GM23248 (cell line): ENCODE measurements at regions not wholly inside any gene's neighbourhood (a gene's known extent, or its start where the extent isn't known, plus 50 kb on each side); places are given as distances from the start of the nearest gene placed in this dataset.
A peak's percentile ranks its signal among the peaks of the same experiment; 100 is the strongest.

ENCODE experiments used
- DNase-seq: peaks from one replicate; pipeline ENCODE4 v3.0.0-alpha.2; 2015
- H2AFZ ChIP-seq: fragments of 200-600 bp; sonication (generic); 2 replicates; pipeline ENCODE4 v1.6.1; 2016; ENCODE audit warnings: antibody characterized with exemption
- H3F3A ChIP-seq: fragments of 200-600 bp; sonication (generic); 2 replicates; pipeline ENCODE4 v1.6.1; 2016; ENCODE audit warnings: mild to moderate bottlenecking, antibody characterized with exemption, mixed run types; ENCODE audit not compliant: insufficient read depth
- H3K27ac ChIP-seq: fragments of 200-600 bp; sonication (generic); 2 replicates; pipeline ENCODE4 v1.5.1; 2016; ENCODE audit warnings: mild to moderate bottlenecking
- H3K27me3 ChIP-seq: fragments of 200-600 bp; sonication (generic); replicated peaks from 2 replicates; pipeline ENCODE4 v1.6.1; 2016; ENCODE audit warnings: mild to moderate bottlenecking; ENCODE audit not compliant: insufficient read depth
- H3K36me3 ChIP-seq: fragments of 200-600 bp; sonication (generic); 2 replicates; pipeline ENCODE4 v1.6.1; 2016; ENCODE audit warnings: low read depth, mild to moderate bottlenecking
- H3K4me1 ChIP-seq: fragments of 200-600 bp; sonication (generic); 2 replicates; pipeline ENCODE4 v1.6.1; 2016; ENCODE audit warnings: mild to moderate bottlenecking; ENCODE audit not compliant: insufficient read depth
- H3K4me2 ChIP-seq: fragments of 200-600 bp; sonication (generic); one replicate; pipeline ENCODE4 v1.6.1; 2016; ENCODE audit warnings: mild to moderate bottlenecking; ENCODE audit not compliant: unreplicated experiment
- H3K4me3 ChIP-seq: fragments of 200-600 bp; sonication (generic); 2 replicates; pipeline ENCODE4 v1.5.1; 2016; ENCODE audit warnings: mild to moderate bottlenecking
- H3K79me2 ChIP-seq: fragments of 200-600 bp; sonication (generic); 2 replicates; pipeline ENCODE4 v1.6.1; 2016; ENCODE audit warnings: mild to moderate bottlenecking; ENCODE audit not compliant: insufficient read depth
- H3K9ac ChIP-seq: fragments of 200-600 bp; sonication (generic); 2 replicates; pipeline ENCODE4 v1.6.1; 2016; ENCODE audit warnings: mild to moderate bottlenecking
- H3K9me2 ChIP-seq: fragments of 200-600 bp; sonication (generic); 2 replicates; pipeline ENCODE4 v1.6.1; 2016; ENCODE audit warnings: mixed run types, mild to moderate bottlenecking, moderate library complexity; ENCODE audit not compliant: insufficient read depth
- H3K9me3 ChIP-seq: fragments of 200-600 bp; sonication (generic); one replicate; pipeline ENCODE4 v1.6.1; 2017; ENCODE audit warnings: low read depth
- H4K20me1 ChIP-seq: fragments of 200-600 bp; sonication (generic); 2 replicates; pipeline ENCODE4 v1.6.0; 2016; ENCODE audit not compliant: insufficient read depth
- EZH2 ChIP-seq: fragments of 200-600 bp; sonication (generic); IDR thresholded peaks from 2 replicates; pipeline ENCODE4 v1.6.1; 2018; ENCODE audit warnings: antibody characterized with exemption, mild to moderate bottlenecking; ENCODE audit not compliant: insufficient read depth, poor library complexity, severe bottlenecking
- EZH2phosphoT487 ChIP-seq: fragments of 200-600 bp; sonication (generic); IDR thresholded peaks from 2 replicates; pipeline ENCODE4 v1.6.1; 2018; ENCODE audit warnings: antibody characterized with exemption, moderate library complexity, mild to moderate bottlenecking, low read depth; ENCODE audit not compliant: insufficient read depth
- WGBS, 2 experiments: methylation state at CpG; one replicate each; pipeline ENCODE4 v1.1.6; 2015 to 2017; ENCODE audit warnings: low lambda C conversion rate in 2 of 2, low coverage in 1 of 2; ENCODE audit errors: missing lambda C conversion rate in 2 of 2; 5-methylcytosine and 5-hydroxymethylcytosine counted together
- in situ Hi-C: fragments of 300-500 bp; cut with MboI; formaldehyde crosslinking; loops from 2 replicates; pipeline ENCODE4 v1.15.0; 2020

DNA sequence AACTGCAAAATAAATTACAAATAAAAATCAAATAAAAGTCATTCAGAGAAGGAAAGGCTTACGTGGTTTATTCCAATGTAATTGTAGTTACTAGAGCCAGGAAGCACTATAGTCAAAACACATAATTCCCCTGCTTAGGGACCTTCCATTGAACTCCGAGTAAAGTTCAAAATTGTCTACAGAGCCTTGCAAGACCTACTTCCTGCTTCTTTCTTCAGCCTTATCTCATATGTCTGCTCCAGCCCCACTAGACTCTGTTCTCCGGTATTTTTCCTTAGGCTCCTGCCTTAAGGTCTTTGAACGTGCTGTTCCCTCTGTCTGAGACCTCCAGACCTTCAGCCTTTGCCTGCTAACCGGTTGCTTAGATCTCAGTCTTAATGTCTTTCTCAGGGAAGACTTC is 104.3 kb downstream of the ARL6IP6 start:
- DNase-seq, result no peak
- in situ Hi-C loops, result no loop called here
- Histone ChIP-seq H3K9me2 (no peaks in the 10 kb centered on the region), H3K4me2 (no peak overlapping the region), H3K27ac (no peak overlapping the region), H3K27me3 (no peaks in the 10 kb centered on the region), H2AFZ (no peak overlapping the region), H3K36me3 (no peaks in the 10 kb centered on the region), H3K4me3 (no peak overlapping the region), H3F3A (peaks cover 21% of the 10 kb centered on the region), H4K20me1 (no peaks in the 10 kb centered on the region), H3K4me1 (peaks cover 26% of the 10 kb centered on the region), H3K9ac (no peak overlapping the region), H3K79me2 (no peaks in the 10 kb centered on the region), H3K9me3 (no peaks in the 10 kb centered on the region)
- TF ChIP-seq EZH2 (no peak), EZH2phosphoT487 (no peak)
- 54 to 61% methylated on average over 5 of the region's 5 CpGs for WGBS, 2 experiments

DNA sequence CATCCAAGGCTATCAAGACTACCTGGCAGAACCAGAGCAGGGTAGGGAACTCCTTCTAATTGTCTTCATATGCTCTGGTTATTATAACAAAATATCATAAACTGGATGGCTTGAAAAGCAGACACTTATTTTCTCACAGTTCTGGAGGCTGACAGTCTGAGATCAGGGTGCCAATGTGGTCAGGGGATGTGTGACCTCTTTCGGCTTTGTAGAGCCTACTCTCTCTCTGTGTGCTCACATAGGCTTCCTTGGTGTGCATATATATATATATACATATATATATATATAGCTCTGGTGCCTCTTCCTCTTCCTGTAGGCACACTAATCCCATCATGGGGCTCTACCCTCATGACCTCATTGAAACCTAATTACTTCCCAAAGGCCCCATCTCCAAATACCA is 101.6 kb downstream of the ARL6IP6 start:
- Histone ChIP-seq H3K9me2 (no peaks in the 10 kb centered on the region), H3K9ac (no peak overlapping the region), H3K9me3 (no peaks in the 10 kb centered on the region), H3K36me3 (no peaks in the 10 kb centered on the region), H4K20me1 (no peaks in the 10 kb centered on the region), H3K4me3 (no peak overlapping the region), H3K4me1 (no peaks in the 10 kb centered on the region), H3K27me3 (no peaks in the 10 kb centered on the region), H2AFZ (no peak overlapping the region), H3K4me2 (no peak overlapping the region), H3F3A (no peaks in the 10 kb centered on the region), H3K79me2 (no peaks in the 10 kb centered on the region), H3K27ac (no peak overlapping the region)
- WGBS, 2 experiments, result 88 to 94% methylated on average over 1 of the region's 1 CpG
- in situ Hi-C loops, result no loop called here
- no peak for TF ChIP-seq EZH2phosphoT487
- TF ChIP-seq EZH2, result no peak
- no peak for DNase-seq

DNA sequence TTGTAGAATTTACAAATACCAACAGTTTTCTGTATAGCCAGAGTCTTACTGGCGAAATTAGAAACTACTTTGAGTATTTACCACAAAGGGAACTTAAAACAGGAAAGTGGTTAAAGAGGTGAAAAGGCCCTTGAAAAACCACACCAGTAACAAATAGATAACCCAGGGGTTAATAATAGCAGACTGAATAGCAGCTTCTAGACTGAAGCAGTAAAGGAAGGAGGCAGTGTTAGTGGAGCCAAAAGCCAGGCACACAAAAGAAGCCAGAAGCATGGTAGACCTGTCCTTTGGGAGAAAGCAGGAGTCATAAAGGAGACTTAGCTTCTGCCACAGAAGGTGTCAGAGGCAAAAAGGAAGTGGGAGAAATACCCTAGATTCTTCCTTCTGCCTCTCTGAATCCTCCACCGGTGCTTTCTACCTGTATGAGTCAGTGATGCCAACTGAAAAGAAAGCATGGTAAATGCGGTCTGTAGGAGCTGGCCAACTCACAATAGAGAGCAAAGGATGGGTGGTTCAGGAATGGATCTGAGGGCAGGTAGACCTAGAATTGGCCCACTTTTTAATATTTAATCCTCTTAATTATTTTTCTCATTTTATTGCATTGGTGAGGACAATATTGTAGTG is 97.3 kb downstream of the ARL6IP6 start:
- Histone ChIP-seq H3K4me2 (no peak overlapping the region), H3K4me3 (no peak overlapping the region), H3K9me3 (peaks cover 3% of the 10 kb centered on the region), H2AFZ (no peak overlapping the region), H3K9ac (no peak overlapping the region), H3K9me2 (no peaks in the 10 kb centered on the region), H3K27me3 (no peaks in the 10 kb centered on the region), H3K27ac (no peak overlapping the region), H3F3A (no peaks in the 10 kb centered on the region), H3K4me1 (no peaks in the 10 kb centered on the region), H3K36me3 (no peaks in the 10 kb centered on the region), H3K79me2 (no peaks in the 10 kb centered on the region), H4K20me1 (no peaks in the 10 kb centered on the region)
- WGBS, 2 experiments, result 86 to 93% methylated on average over 3 of the region's 3 CpGs
- no peak for DNase-seq
- in situ Hi-C loops, result no loop called here
- TF ChIP-seq EZH2phosphoT487, result no peak
- TF ChIP-seq EZH2, result no peak

GRCh38 chr2:152814475-152815030 is 96.1 kb downstream of the ARL6IP6 start:
- DNase-seq, result peak; percentile 26
- no peaks in the 10 kb centered on the region for H3K9me2 ChIP-seq
- no peak overlapping the region for H2AFZ ChIP-seq
- H3K9me3 ChIP-seq, result peaks cover 3% of the 10 kb centered on the region
- no peaks in the 10 kb centered on the region for H3F3A ChIP-seq
- no peak overlapping the region for H3K27ac ChIP-seq
- TF ChIP-seq EZH2 (no peak), EZH2phosphoT487 (no peak)
- H3K27me3 ChIP-seq, result no peaks in the 10 kb centered on the region
- no peaks in the 10 kb centered on the region for H4K20me1 ChIP-seq
- no peak overlapping the region for H3K4me2 ChIP-seq
- H3K4me1 ChIP-seq, result no peaks in the 10 kb centered on the region
- no peaks in the 10 kb centered on the region for H3K36me3 ChIP-seq
- WGBS, 2 experiments, result 39 to 42% methylated on average over 5 of the region's 5 CpGs
- in situ Hi-C loops, result no loop called here
- H3K79me2 ChIP-seq, result no peaks in the 10 kb centered on the region
- H3K9ac ChIP-seq, result no peak overlapping the region
- H3K4me3 ChIP-seq, result no peak overlapping the region
